ENCODE measurements at regions not wholly inside any gene's neighbourhood (a gene's known extent, or its start where the extent isn't known, plus 50 kb on each side); places are given as distances from the start of the nearest gene placed in this dataset.

- no peak for DNase-seq (ENCODE audit: low read depth in 2 of 2)
Observed at GRCh38 chr18:78739115-78739514, 240.5 kb upstream of the SALL3 start.

- no peak for DNase-seq (ENCODE audit: low read depth in 2 of 2)
Observed at GRCh38 chr18:78739882-78740677, 239.5 kb upstream of the SALL3 start.

GRCh38 chr18:78740876-78741275, 238.7 kb upstream of the SALL3 start:
- DNase-seq (ENCODE audit: low read depth in 2 of 2): no peak

GRCh38 chr18:78741381-78742217, 238.0 kb upstream of the SALL3 start:
- no peak for DNase-seq (ENCODE audit: low read depth in 2 of 2)

GRCh38 chr18:78742218-78742745, 237.3 kb upstream of the SALL3 start:
- DNase-seq (ENCODE audit: low read depth in 2 of 2): no peak

GRCh38 chr18:78743078-78743477, 236.5 kb upstream of the SALL3 start:
- no peak for DNase-seq (ENCODE audit: low read depth in 2 of 2)

GRCh38 chr18:78751664-78752063, 228.0 kb upstream of the SALL3 start:
- DNase-seq (ENCODE audit: low read depth in 2 of 2): no peak

- DNase-seq (ENCODE audit: low read depth in 2 of 2): no peak
Observed at GRCh38 chr18:78753240-78753639, 226.4 kb upstream of the SALL3 start.

- no peak for DNase-seq (ENCODE audit: low read depth in 2 of 2)
Observed at GRCh38 chr18:78754311-78755043, 225.1 kb upstream of the SALL3 start.

- DNase-seq (ENCODE audit: low read depth in 2 of 2): no peak
Observed at GRCh38 chr18:78757014-78757413, 222.6 kb upstream of the SALL3 start.

GRCh38 chr18:78758496-78758895, 221.1 kb upstream of the SALL3 start:
- DNase-seq (ENCODE audit: low read depth in 2 of 2): no peak

- DNase-seq (ENCODE audit: low read depth in 2 of 2): no peak
Observed at GRCh38 chr18:78762753-78763152, 216.9 kb upstream of the SALL3 start.

- DNase-seq (ENCODE audit: low read depth in 2 of 2): no peak
Observed at GRCh38 chr18:78764544-78764943, 215.1 kb upstream of the SALL3 start.

- no peak for DNase-seq (ENCODE audit: low read depth in 2 of 2)
Observed at GRCh38 chr18:78765142-78765541, 214.5 kb upstream of the SALL3 start.

GRCh38 chr18:78765637-78766281, 213.9 kb upstream of the SALL3 start:
- no peak for DNase-seq (ENCODE audit: low read depth in 2 of 2)

GRCh38 chr18:78766651-78767533, 212.7 kb upstream of the SALL3 start:
- DNase-seq (ENCODE audit: low read depth in 2 of 2): no peak

GRCh38 chr18:78767648-78768071, 212.0 kb upstream of the SALL3 start:
- DNase-seq (ENCODE audit: low read depth in 2 of 2): no peak

GRCh38 chr18:78768221-78768620, 211.4 kb upstream of the SALL3 start:
- DNase-seq (ENCODE audit: low read depth in 2 of 2): no peak

- no peak for DNase-seq (ENCODE audit: low read depth in 2 of 2)
Observed at GRCh38 chr18:78768656-78769501, 210.7 kb upstream of the SALL3 start.
